AG09309 (cell line): ENCODE measurements at regions not wholly inside any gene's neighbourhood (a gene's known extent, or its start where the extent isn't known, plus 50 kb on each side); places are given as distances from the start of the nearest gene placed in this dataset.

Experiments
- DNase-seq: peaks from one replicate; pipeline ENCODE4 v3.0.0-alpha.2; 2010; ENCODE audit warnings: low read depth
- H3K4me3 ChIP-seq: 2 replicates; pipeline ENCODE4 v1.5.1; 2011; ENCODE audit warnings: mild to moderate bottlenecking, low read depth, low read length, moderate library complexity; ENCODE audit not compliant: control insufficient read depth
- TF ChIP-seq, protein P1 (sequence below): IDR thresholded peaks from 2 replicates; pipeline ENCODE4 v1.5.1; 2011; ENCODE audit warnings: mild to moderate bottlenecking, low read depth, low read length, inconsistent platforms; ENCODE audit not compliant: insufficient read depth, control insufficient read depth; ENCODE audit errors: missing control alignments

DNA sequence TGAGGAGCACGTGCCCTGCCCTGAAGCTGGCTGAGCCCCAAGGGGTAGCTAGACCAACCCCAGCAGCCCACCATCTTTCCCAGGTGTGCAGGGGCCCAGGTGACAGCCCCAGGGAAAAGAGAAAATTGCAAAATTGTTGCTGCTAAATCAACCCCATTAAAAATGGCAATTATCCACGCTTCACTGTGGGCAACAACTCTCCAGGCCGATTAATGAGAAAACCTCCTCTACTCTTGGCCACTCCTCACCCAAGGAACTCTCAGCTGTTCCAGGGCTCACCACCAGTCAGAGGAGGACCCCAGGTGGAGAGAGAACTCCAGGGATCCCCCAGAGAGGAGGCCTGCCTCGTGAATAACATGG, 516.1 kb upstream of the MGMT start:
- H3K4me3 ChIP-seq = no peak overlapping the region
- no peak for DNase-seq
- TF ChIP-seq, protein P1, sequence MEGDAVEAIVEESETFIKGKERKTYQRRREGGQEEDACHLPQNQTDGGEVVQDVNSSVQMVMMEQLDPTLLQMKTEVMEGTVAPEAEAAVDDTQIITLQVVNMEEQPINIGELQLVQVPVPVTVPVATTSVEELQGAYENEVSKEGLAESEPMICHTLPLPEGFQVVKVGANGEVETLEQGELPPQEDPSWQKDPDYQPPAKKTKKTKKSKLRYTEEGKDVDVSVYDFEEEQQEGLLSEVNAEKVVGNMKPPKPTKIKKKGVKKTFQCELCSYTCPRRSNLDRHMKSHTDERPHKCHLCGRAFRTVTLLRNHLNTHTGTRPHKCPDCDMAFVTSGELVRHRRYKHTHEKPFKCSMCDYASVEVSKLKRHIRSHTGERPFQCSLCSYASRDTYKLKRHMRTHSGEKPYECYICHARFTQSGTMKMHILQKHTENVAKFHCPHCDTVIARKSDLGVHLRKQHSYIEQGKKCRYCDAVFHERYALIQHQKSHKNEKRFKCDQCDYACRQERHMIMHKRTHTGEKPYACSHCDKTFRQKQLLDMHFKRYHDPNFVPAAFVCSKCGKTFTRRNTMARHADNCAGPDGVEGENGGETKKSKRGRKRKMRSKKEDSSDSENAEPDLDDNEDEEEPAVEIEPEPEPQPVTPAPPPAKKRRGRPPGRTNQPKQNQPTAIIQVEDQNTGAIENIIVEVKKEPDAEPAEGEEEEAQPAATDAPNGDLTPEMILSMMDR = no peak

DNA sequence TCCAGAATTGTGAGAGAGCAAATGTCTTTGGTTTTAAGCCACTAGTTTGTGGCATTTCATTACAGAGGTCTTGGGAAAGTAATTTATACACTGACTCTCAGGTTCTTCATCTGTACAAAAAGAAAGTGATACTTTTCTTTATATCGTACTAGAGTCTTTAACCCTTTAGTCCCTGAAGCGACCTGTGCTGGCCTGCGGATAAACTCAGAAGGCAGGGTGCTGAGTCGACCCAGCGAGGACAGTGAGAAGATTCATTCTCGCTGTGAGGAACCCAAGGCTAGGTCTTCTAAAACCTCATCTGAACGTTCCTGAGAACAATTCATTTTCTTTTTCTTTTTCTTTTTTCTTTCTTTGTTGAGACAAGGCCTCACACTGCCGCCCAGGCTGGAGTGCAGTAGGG, 514.2 kb upstream of the MGMT start:
- DNase-seq = no peak
- H3K4me3 ChIP-seq = no peak overlapping the region
- TF ChIP-seq, protein P1 = no peak

DNA sequence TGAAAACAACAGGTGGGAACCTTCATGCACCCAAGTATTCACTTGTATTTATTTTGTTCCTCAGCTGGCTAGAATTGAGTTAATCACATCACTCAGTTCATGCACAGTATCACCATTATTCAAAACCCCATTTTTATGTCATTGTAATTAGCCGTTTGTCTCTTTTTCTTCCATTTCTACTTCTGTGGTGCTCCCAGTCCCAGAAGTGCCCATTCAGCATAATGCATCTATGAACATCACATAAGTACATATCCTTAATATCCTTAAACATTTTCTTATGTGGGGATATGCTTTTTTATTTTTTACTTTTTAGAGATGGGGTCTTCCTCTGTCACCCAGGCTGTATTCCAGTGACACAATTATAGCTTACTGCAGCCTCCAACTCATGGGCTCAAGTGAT, 510.9 kb upstream of the MGMT start:
- TF ChIP-seq, protein P1 = no peak
- DNase-seq = no peak
- no peak overlapping the region for H3K4me3 ChIP-seq

DNA sequence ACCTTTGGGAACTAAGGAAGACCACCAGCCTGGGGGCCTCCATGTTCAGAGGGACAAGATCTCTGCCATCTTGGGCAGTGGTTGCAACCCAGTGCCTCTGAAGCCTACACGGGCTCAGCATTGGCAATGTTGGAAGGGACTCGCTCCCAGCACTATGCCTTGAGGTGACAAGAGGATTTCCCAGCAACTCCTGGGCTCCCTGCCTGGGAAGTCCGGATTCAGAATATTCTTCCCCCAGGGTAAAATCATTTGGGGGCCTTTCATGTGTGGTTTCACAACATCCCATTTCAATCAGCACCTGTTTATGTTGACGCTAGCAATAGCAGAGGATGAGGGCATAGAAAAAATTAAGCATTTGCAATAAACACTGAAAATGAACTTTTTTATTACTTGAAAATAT, 509.8 kb upstream of the MGMT start:
- DNase-seq = no peak
- H3K4me3 ChIP-seq = no peak overlapping the region
- TF ChIP-seq, protein P1 = no peak

DNA sequence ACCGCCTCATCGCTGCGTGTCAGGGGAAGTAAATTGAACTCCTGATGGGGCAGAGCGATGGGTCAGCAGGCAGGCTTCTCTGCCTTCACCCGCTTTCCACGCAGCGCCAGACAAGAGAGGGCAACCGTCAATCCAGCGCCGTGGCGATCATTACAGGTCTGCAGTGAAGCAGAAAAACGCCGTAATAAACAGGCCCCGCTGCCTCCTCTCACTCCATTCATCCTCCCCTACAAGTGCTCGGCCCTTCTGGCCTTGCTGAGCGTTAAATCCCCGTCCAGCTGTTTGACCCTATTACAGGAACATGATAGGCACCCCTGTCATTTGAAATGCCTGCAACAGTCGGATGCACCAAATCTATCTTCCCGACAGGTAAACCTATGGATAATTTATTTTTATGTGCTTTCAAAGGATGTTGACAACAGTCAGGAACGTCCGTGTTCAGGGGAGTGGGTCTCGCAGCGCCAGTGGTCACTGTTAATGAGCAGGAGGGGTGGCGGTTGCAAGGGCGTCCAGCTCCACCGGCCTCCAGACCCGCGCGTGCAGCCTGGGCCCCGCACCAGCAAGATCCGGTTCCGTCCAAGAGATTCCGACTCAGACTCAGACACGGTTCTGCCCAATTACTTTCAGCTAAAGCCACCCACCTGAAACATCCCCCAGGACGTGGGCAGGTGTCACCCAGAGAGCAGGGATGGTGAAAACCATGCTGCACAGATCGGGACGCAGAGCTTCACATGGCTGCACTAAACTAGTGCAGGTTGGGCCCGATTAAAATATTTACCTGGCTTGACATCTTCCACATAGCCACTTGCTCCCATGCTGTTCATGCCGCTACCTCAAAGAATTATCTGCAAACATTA, 508.0 kb upstream of the MGMT start:
- DNase-seq = no peak
- TF ChIP-seq, protein P1 = no peak
- no peak overlapping the region for H3K4me3 ChIP-seq

DNA sequence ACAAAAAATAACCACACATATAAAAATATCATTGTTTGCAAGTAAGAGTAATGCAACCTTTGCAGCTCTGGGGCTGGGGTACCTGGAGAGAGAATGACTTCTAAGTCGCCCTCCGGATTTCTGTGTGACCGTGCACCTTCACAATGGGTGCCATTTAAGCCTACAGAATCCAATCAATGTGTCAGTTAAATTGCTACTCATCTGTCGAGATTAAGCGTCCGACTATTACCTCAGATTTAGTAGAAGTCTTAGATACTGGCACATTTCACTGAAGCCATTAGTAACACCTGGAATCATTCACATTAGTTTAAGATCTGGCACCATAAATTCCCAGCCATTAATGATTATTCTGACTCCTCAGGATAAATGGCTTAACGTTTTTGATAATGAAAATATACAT, 507.3 kb upstream of the MGMT start:
- TF ChIP-seq, protein P1 = no peak
- no peak overlapping the region for H3K4me3 ChIP-seq
- DNase-seq = no peak

DNA sequence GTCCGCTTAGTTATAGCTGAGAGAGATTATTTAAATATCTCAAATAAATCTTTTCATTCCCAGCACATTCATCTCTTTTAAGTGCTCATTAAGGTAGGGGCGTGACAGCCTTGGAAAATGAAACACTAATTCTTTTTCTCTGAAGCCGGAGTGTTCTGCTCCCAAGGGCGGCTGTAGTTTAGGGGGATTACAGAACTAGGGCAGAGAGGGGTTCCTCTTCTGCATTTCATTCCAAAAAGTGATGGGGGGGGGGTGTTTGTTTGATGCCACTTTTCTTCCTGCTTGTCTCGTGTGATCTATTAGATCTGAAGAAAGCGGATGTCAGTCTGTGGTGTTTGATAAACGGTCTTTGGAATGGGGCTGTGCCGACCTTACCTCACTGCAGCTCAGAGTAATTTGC, 506.5 kb upstream of the MGMT start:
- H3K4me3 ChIP-seq = no peak overlapping the region
- DNase-seq = no peak
- TF ChIP-seq, protein P1 = no peak
